Upper lobe of right lung (tissue), 1 donor: ENCODE measurements at regions not wholly inside any gene's neighbourhood (a gene's known extent, or its start where the extent isn't known, plus 50 kb on each side); places are given as distances from the start of the nearest gene placed in this dataset.
A peak's percentile ranks its signal among the peaks of the same experiment; 100 is the strongest.

Experiments used
- ATAC-seq: fragments of 200-7000 bp; cut with Tn5 transposase; one replicate; pipeline ENCODE4 v1.9.1; 2020; ENCODE audit warnings: mild to moderate bottlenecking, moderate library complexity
- DNase-seq: peaks from one replicate; pipeline ENCODE4 v3.0.0-alpha.2; 2020
- H3K27ac ChIP-seq: fragments of 200-600 bp; one replicate; pipeline ENCODE4 v1.8.0; 2022
- H3K27me3 ChIP-seq: fragments of 200-600 bp; one replicate; pipeline ENCODE4 v1.8.0; 2022; ENCODE audit warnings: mild to moderate bottlenecking
- H3K36me3 ChIP-seq: fragments of 200-600 bp; one replicate; pipeline ENCODE4 v1.8.0; 2022
- H3K4me1 ChIP-seq: fragments of 200-600 bp; one replicate; pipeline ENCODE4 v1.8.0; 2022
- H3K4me3 ChIP-seq: fragments of 200-600 bp; one replicate; pipeline ENCODE4 v1.8.0; 2022; ENCODE audit warnings: mild to moderate bottlenecking
- H3K9me3 ChIP-seq: fragments of 200-600 bp; one replicate; pipeline ENCODE4 v1.8.0; 2022
- intact Hi-C: fragments of 100-400 bp; cut with DNase I; formaldehyde crosslinking; loops from one replicate; pipeline ENCODE4 v1.11.0; 2022
- TF ChIP-seq, protein P1 (sequence below): fragments of 200-600 bp; IDR thresholded peaks from one replicate; pipeline ENCODE4 v1.8.0; 2022; ENCODE audit warnings: antibody characterized with exemption
- donor health status: DM: no; HTN: yes; CAD: no; lungs with severe emphysema.

DNA sequence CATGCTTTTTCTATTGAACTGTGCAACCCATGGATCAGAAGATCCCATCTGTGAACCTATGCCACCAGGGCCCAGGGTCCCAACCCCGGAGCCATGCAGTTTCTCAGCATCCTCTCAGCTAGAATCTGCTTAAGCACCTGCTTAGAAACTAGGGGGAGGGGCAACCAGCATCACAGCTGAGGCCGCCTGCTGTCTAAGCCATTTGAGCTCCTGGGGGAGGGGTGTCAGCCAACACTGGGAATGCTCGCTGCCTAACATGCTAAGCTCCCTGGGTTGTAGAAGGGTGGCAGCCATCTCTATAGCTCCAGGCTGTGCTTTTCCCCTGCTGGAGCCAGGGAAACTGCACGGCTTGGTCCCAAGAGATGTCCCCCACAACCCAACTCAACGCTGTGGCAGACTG is 322.8 kb downstream of the EDEM1 start:
- Histone ChIP-seq H3K9me3 (no peaks in the 10 kb centered on the region), H3K4me1 (no peaks in the 10 kb centered on the region), H3K27ac (no peak overlapping the region), H3K4me3 (no peak overlapping the region), H3K27me3 (no peaks in the 10 kb centered on the region), H3K36me3 (no peaks in the 10 kb centered on the region)
- intact Hi-C loops = no loop called here
- ATAC-seq = no peak
- TF ChIP-seq, protein P1, sequence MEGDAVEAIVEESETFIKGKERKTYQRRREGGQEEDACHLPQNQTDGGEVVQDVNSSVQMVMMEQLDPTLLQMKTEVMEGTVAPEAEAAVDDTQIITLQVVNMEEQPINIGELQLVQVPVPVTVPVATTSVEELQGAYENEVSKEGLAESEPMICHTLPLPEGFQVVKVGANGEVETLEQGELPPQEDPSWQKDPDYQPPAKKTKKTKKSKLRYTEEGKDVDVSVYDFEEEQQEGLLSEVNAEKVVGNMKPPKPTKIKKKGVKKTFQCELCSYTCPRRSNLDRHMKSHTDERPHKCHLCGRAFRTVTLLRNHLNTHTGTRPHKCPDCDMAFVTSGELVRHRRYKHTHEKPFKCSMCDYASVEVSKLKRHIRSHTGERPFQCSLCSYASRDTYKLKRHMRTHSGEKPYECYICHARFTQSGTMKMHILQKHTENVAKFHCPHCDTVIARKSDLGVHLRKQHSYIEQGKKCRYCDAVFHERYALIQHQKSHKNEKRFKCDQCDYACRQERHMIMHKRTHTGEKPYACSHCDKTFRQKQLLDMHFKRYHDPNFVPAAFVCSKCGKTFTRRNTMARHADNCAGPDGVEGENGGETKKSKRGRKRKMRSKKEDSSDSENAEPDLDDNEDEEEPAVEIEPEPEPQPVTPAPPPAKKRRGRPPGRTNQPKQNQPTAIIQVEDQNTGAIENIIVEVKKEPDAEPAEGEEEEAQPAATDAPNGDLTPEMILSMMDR = no peak
- no peak for DNase-seq

DNA sequence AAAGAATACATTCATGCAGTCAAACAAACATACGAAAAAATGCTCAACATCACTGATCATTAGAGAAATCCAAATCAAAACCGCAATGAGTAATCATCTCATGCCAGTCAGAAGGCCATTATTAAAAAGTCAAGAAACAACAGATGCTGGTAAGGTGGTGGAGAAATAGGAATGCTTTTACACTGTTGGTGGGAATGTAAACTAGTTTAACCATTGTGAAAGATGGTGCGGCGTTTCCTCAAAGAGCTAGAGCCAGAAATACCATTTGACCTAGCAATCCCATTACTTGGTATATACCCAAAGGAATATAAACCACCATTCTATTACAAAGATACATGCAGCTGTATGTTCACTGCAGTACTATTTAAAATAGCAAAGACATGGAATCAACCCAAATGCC is 330.4 kb downstream of the EDEM1 start:
- H3K9me3 ChIP-seq = no peaks in the 10 kb centered on the region
- H3K4me1 ChIP-seq = no peaks in the 10 kb centered on the region
- ATAC-seq = no peak
- no peaks in the 10 kb centered on the region for H3K27me3 ChIP-seq
- no peak overlapping the region for H3K27ac ChIP-seq
- no peak for DNase-seq
- H3K4me3 ChIP-seq = no peak overlapping the region
- intact Hi-C loops = no loop called here
- no peaks in the 10 kb centered on the region for H3K36me3 ChIP-seq
- TF ChIP-seq, protein P1 = no peak

DNA sequence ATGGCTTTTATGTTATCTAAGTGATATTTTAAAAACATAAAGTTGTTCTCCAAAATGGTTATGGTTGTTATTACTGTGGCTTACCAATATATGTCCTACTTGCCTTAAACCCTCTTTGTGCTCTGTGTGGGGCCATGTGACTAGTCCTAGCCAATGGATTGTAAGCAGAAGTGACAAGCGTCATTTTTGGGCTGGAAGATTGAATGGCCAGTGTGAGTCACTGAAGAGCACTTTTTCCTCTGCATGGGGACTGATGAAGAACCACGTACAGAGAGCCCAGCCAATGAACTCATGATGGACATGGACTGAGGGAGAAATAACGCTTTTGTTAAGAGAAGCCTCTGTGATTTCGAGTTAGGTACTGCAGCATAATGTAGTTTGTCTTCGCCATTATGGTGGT is 332.7 kb downstream of the EDEM1 start:
- no peaks in the 10 kb centered on the region for H3K27me3 ChIP-seq
- intact Hi-C loops = no loop called here
- DNase-seq (no peak), ATAC-seq (no peak)
- TF ChIP-seq, protein P1 = no peak
- H3K36me3 ChIP-seq = no peaks in the 10 kb centered on the region
- no peaks in the 10 kb centered on the region for H3K9me3 ChIP-seq
- no peak overlapping the region for H3K27ac ChIP-seq
- no peak overlapping the region for H3K4me3 ChIP-seq
- no peaks in the 10 kb centered on the region for H3K4me1 ChIP-seq

DNA sequence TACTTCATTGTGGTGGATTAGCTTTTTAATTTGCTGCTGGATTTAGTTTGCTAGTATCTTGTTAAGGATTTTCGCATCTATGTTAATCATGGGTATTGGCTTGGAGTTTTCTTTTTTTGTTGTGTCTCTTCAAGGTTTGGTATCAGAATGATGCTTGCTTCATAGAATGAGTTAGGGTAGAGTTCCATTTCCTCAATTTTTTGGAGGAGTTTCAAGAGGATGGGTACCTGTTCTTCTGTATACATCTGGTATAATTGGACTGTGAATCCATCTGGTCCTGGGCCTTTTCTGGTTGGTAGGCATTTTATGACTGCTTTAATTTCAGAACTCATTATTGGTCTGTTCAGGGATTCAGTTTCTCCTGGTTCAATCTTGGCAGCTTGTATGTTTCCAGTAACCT is 335.6 kb downstream of the EDEM1 start:
- H3K4me3 ChIP-seq = no peak overlapping the region
- H3K9me3 ChIP-seq = no peaks in the 10 kb centered on the region
- DNase-seq = no peak
- ATAC-seq = no peak
- no peaks in the 10 kb centered on the region for H3K36me3 ChIP-seq
- no peaks in the 10 kb centered on the region for H3K27me3 ChIP-seq
- TF ChIP-seq, protein P1 = no peak
- intact Hi-C loops = no loop called here
- no peaks in the 10 kb centered on the region for H3K4me1 ChIP-seq
- H3K27ac ChIP-seq = no peak overlapping the region

DNA sequence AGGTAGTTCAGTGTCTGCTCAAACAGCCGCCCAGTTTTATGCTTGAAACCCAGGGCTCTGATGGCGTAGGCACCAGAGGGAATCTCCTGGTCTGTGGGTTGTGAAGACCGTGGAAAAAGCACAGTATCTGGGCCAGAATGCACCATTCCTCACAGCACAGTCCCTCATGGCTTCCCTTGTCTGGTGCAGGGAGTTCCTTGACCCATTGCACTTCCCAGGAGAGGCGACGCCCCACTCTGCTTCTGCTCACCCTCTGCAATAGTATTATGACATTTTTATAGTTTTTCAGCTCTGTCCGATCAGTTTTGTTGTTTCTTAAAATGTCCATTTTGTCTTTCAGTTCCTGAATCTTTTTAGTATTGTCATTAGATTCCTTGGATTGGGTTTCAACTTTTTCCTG is 343.5 kb downstream of the EDEM1 start:
- intact Hi-C loops = no loop called here
- H3K27ac ChIP-seq = no peak overlapping the region
- no peak overlapping the region for H3K4me3 ChIP-seq
- ATAC-seq = no peak
- DNase-seq = no peak
- H3K36me3 ChIP-seq = no peaks in the 10 kb centered on the region
- TF ChIP-seq, protein P1 = no peak
- no peaks in the 10 kb centered on the region for H3K27me3 ChIP-seq
- no peaks in the 10 kb centered on the region for H3K9me3 ChIP-seq
- no peaks in the 10 kb centered on the region for H3K4me1 ChIP-seq

DNA sequence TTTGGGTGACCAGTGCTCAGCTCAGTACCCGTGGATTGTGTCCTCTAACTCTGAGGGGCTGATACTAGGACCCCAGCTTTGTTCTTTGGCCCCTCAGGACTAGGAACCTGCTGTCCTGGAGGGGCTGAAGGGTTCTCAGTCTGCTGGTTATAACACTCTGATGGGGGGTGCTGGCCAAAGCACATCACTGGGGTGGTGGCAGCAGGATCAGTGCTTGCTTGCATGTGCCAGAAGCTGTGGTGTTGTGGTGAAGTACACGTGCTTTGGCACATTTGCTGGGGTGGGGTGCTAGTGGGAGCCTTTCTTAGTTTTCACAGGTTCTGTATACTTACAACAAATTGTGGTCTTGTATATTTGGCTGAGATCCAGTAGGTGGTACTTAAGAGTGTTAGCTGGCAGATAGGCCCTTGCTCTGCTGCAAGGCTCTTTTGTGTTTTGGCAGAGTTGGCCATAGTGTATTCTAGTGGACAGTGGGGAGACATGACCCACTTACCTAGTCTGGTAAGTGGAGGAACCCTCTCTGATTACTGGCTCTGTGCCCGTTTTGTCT is 344.3 kb downstream of the EDEM1 start:
- ATAC-seq = no peak
- Histone ChIP-seq H3K27me3 (no peaks in the 10 kb centered on the region), H3K4me3 (no peak overlapping the region), H3K9me3 (no peaks in the 10 kb centered on the region), H3K27ac (no peak overlapping the region), H3K36me3 (no peaks in the 10 kb centered on the region), H3K4me1 (no peaks in the 10 kb centered on the region)
- peak; percentile 34 for DNase-seq
- TF ChIP-seq, protein P1 = no peak
- intact Hi-C loops = no loop called here
